ENCODE measurements at regions not wholly inside any gene's neighbourhood (a gene's known extent, or its start where the extent isn't known, plus 50 kb on each side); places are given as distances from the start of the nearest gene placed in this dataset.

DNA sequence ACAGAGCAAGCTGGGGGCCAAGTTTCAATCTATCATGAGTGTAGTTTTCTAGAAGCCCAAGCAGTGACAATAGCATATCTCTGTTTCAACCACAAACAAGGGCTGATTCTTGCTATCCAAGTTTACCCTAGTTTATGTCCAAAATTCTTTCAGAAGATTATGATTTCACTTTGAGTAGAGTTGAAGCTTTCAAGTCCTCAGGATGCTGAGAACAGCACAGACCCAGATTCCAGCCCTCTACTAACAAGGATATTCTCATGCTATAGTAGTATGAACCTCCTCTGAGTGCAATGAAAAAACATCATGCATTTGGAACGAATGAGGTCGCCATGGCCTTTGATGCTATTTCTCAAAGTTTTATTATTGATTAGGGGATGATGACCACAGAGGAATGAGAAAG is 344.1 kb upstream of the NPVF start:
- TF ChIP-seq POLR2A (IDR thresholded peaks at IDR 0.05; ENCODE audit: low read depth, low read length) (no peak), POLR2AphosphoS5 (IDR thresholded peaks at IDR 0.05; ENCODE audit: low read depth, low read length) (no peak), TAF1 (IDR thresholded peaks at IDR 0.05; ENCODE audit: borderline replicate concordance, low read depth, low read length) (no peak)
